Liver (tissue), 3 donors: ENCODE measurements at regions not wholly inside any gene's neighbourhood (a gene's known extent, or its start where the extent isn't known, plus 50 kb on each side); places are given as distances from the start of the nearest gene placed in this dataset.

Experiments used
- GABPA ChIP-seq, 2 donors: IDR thresholded peaks in 1 of 2; conservative IDR thresholded peaks in 1 of 2; 2 replicates each; pipeline ENCODE4 v1.6.1; 2016; ENCODE audit warnings: antibody characterized with exemption in 2 of 2, mild to moderate bottlenecking in 1 of 2, moderate library complexity in 1 of 2
- HNF4G ChIP-seq: IDR thresholded peaks from 2 replicates; pipeline ENCODE4 v1.6.1; 2016; ENCODE audit warnings: antibody characterized with exemption
- JUND ChIP-seq, 2 donors: IDR thresholded peaks; 2 replicates each; pipeline ENCODE4 v1.6.1; 2016; ENCODE audit warnings: antibody characterized with exemption in 2 of 2
- REST ChIP-seq: IDR thresholded peaks from 2 replicates; pipeline ENCODE4 v1.6.1; 2016; ENCODE audit warnings: antibody characterized with exemption, mild to moderate bottlenecking
- SP1 ChIP-seq: IDR thresholded peaks from 2 replicates; pipeline ENCODE4 v1.6.1; 2018; ENCODE audit warnings: antibody characterized with exemption, mild to moderate bottlenecking
- TAF1 ChIP-seq: conservative IDR thresholded peaks from 2 replicates; pipeline ENCODE4 v1.6.1; 2016; ENCODE audit warnings: antibody characterized with exemption, mild to moderate bottlenecking
- TF ChIP-seq, protein P1 (sequence below): fragments of 150-350 bp; IDR thresholded peaks from 2 replicates; pipeline ENCODE4 v1.5.1; 2017; ENCODE audit warnings: improper control_type of control experiment, low read depth, low read length; ENCODE audit not compliant: missing input control
- TF ChIP-seq, protein P2 (sequence below): IDR thresholded peaks from 2 replicates; pipeline ENCODE4 v1.6.1; 2016; ENCODE audit warnings: antibody characterized with exemption
- donor health status: healthy.
- donor health status: healthy.

DNA sequence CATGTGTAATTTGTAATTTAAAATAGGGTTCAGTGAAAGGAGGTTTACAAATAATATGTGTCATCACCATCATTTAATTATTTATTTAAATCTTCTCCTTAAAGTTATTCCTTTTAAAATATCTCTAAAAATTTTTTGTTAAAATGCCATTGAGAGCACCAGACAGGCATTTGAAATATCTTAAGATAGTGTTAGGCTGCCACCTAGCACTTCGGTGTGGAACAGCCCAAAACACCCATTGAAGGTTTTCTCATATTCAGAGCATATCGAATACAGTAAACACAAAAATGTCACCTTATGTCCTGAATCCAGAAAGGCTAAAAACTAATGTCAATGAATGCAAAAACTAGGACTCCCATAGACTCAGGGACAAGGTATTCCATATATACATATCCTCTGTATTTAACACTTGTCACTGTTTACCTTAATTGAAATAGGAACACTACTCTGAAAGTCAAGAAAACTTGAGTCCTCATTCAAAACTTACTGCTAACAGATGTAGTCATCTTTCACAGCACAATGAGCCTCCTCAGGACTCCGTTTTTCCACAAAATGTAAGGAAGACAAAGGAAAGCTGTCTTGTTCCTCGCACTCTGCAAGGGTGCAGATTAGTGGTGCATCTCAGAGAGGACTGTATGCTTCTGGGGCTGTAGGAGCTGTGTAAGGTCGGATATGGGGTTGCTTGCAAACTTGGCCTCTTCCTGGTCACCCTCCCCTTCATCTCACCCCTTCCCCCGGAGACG lies 329.5 kb downstream of the PAX3 start:
- TF ChIP-seq, protein P1, sequence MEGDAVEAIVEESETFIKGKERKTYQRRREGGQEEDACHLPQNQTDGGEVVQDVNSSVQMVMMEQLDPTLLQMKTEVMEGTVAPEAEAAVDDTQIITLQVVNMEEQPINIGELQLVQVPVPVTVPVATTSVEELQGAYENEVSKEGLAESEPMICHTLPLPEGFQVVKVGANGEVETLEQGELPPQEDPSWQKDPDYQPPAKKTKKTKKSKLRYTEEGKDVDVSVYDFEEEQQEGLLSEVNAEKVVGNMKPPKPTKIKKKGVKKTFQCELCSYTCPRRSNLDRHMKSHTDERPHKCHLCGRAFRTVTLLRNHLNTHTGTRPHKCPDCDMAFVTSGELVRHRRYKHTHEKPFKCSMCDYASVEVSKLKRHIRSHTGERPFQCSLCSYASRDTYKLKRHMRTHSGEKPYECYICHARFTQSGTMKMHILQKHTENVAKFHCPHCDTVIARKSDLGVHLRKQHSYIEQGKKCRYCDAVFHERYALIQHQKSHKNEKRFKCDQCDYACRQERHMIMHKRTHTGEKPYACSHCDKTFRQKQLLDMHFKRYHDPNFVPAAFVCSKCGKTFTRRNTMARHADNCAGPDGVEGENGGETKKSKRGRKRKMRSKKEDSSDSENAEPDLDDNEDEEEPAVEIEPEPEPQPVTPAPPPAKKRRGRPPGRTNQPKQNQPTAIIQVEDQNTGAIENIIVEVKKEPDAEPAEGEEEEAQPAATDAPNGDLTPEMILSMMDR: peak; percentile 46
- TF ChIP-seq, protein P2, sequence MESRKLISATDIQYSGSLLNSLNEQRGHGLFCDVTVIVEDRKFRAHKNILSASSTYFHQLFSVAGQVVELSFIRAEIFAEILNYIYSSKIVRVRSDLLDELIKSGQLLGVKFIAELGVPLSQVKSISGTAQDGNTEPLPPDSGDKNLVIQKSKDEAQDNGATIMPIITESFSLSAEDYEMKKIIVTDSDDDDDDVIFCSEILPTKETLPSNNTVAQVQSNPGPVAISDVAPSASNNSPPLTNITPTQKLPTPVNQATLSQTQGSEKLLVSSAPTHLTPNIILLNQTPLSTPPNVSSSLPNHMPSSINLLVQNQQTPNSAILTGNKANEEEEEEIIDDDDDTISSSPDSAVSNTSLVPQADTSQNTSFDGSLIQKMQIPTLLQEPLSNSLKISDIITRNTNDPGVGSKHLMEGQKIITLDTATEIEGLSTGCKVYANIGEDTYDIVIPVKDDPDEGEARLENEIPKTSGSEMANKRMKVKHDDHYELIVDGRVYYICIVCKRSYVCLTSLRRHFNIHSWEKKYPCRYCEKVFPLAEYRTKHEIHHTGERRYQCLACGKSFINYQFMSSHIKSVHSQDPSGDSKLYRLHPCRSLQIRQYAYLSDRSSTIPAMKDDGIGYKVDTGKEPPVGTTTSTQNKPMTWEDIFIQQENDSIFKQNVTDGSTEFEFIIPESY: no peak
- no peak for TF ChIP-seq REST
- TF ChIP-seq GABPA (IDR thresholded peaks at IDR 0.05 in 1 of 2, conservative IDR thresholded peaks at IDR 0.05 in 1 of 2): no peak
- no peak for TF ChIP-seq TAF1
- no peak for TF ChIP-seq HNF4G
- TF ChIP-seq SP1: no peak
- no peak for TF ChIP-seq JUND (IDR thresholded peaks at IDR 0.05)
